ENCODE measurements at regions not wholly inside any gene's neighbourhood (a gene's known extent, or its start where the extent isn't known, plus 50 kb on each side); places are given as distances from the start of the nearest gene placed in this dataset.

DNA sequence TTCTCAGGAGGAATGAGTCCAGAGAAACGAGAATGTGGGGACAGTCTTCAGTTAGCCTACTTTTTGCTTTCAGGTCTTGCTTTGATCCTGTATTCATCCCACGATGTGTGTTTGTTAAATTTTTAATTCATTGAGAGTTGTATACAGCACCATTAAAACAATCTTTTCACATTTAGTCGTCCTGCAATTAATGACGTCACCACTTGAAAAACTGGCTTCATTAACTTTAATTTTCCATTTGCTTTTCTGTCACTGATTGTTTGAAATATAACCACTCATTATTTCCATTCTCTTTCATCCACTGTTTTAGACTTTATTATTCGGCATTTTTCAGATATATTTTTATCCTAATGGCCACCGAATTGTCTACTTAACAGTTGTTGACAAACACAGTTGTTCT is 146.9 kb downstream of the TFEC start:
- DNase-seq, result no peak

DNA sequence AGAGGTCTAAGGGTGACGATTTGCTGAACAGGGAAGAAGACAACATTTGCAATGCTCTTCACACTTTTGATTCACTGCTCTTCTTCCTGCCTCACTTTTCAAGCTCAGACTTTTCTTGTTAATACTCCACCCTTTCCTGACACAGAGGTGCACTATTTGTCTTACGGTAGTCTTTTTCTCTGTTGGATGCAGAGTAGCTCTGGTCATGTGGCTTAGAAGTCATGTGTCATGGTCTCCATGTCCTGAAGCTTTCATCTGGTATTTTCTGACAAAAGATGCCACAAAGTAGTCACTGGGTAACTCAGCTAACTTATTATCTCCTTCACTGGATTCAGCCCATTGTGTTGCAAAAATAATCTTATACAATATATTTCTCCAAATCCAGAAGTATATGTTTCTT is 149.1 kb downstream of the TFEC start:
- DNase-seq, result no peak

DNA sequence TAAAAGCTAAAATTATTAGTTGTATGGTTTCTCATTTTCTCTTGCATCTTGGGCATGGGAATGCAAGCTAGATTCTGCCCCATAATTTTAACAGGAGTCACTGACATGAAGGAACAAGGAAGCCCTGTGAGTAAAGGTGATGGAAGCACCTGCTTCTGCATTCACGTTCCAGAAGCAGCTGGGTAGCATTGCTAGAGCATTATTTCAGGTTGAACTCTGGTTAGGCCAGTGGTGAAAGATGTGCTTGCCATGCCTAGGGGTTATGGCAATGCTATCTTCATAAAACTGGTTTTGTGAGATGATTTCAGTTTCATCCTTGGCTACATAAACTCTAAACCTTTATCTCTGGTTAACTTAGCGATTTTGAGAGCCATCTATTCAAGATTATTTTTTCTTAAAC is 151.4 kb downstream of the TFEC start:
- no peak for DNase-seq

DNA sequence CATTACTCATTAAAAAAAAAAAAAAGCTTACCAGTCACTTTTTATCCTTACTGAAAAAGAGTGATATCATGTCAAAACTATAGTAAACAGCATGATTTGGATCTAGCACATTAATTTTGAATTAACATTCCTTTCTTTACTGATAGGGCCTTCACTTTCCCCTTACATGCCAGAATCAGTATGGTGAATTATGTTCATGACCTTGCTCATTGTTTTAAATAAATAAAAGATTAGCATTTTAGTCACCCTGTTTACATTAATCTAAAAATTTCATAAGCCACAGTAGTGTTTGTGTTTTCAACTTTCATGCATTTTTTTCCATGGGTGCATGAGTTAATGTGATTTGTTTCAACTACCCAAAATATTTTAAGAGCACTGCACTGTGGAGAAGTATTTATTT is 160.8 kb downstream of the TFEC start:
- DNase-seq, result no peak

DNA sequence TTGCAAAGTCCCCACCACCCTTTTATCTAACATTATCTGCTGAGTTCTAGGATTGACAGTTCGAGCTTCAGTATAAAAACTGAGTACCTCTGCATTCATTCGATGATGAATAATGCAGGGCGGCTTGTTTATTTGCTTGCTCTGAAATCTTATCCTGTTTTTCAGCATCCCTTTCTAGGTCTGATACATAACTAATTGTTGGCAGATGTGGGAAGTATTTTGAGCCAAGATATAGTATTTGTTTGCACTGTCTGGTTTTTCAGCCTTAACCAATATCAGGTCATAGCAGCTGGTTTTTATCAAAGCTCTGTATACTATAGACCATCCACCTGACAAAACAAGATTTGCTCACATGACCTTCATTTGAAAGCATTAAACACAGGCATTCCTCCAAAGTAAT is 161.4 kb downstream of the TFEC start:
- DNase-seq, result no peak

DNA sequence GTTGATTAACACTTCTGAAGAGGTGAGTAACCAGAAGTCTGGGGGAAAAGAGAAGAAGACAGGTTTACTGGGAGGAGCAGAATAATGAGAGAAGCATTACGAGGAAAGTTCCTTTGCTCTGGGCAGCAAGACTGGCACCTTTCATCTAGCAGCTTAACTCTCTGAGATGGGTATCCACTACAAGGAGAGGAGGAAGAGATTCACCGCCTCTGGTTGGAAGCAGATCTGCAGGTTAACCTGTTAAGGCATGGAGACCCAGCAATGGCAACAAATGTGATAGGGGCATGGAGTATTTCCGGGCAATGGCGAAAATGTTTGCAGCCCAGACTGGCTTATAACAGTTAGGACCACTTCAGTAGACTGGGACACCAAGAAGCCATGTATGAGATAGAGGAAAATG is 162.2 kb downstream of the TFEC start:
- no peak for DNase-seq

DNA sequence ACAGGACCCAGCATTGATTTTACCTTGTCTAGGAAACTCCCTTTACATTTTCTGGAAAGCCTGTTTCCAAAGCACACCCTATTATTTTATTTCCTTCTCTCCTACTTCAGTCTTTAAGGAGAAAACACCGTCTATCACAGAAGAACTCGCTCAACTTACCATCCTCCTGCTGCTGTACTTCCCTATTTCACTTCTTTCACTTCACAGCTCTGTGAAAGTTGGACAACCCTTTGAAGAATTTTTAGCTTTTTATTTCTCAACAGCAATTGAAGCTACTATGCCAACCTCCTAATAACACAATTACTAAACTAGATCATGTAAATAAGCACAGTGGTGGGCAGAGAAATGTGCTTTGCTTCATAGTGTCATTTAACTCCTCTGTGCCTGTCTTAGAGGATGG is 166.5 kb downstream of the TFEC start:
- no peak for DNase-seq

DNA sequence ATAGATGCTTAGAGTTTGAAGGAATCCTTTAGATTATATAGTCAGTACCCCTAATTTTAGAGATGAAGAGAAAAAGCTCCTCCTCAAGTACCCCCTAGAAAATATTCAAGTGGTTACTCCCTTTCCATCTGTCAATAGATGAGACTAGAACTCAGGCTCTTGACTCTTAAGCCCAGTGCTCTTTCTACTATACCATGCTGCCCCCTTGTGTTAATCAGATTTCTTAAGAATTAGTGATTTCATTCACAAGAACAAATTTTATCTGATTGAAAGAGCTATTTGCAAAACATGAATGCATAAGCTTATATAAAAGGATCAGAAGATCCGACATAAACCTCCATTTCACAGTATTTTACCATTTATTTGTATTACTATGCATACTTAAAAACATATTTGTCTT is 179.3 kb downstream of the TFEC start:
- no peak for DNase-seq

DNA sequence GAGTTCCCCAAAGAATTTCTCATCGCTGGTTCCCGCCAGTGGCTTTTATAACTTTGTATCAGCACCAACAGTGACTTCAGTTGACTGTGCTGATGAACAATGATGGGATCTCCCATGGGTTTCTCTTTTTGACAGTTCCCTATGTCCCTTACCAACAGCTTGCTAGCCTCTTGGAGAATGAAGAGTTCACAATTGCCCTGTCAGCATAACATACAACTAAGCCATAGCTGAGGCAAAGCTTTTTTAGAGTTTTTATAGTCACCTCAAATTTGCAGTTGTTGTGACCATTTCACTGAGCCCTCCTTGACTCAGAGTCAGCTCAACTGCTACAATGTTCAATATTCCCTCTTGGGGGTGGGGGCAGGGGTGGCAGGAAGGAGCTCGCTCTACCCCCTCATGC is 179.8 kb downstream of the TFEC start:
- DNase-seq, result no peak

DNA sequence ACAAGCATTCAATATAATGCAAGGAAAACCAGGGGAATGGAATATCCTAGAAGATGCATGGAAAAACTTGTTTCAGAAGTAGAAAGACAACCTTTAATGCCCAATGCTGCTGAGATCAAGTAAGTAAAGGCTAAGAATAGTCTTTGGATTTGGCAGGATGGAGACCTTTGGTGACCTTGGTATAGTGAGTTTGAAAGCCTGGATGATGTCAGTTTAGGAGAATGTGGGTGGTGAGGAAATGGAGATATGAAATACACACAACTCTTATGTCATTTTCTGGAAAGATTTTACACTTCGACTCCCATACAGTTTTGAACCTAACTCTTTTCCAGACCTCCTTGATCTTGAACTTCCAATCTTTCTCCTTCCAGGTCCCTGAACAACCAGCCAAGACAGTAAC is 185.7 kb downstream of the TFEC start:
- no peak for DNase-seq

DNA sequence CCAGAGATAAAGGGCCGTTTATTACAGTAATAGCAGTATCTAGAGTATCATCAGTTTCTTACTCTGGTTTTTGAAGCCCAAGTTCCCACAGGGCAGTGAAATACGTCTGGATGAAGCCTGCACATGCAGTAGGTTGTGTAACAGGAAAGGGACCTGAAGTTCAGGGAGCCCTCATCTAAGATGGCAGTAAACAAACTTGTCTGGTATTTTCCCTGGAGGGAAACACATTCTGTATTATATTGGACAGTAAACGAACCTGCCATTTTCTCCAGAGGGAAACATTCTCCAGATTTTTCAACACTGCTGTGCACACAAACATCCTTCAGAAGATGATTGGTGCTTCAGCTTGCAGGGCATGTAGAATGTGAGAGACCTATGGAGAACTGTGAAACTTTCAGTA is 189.9 kb downstream of the TFEC start:
- DNase-seq, result no peak

DNA sequence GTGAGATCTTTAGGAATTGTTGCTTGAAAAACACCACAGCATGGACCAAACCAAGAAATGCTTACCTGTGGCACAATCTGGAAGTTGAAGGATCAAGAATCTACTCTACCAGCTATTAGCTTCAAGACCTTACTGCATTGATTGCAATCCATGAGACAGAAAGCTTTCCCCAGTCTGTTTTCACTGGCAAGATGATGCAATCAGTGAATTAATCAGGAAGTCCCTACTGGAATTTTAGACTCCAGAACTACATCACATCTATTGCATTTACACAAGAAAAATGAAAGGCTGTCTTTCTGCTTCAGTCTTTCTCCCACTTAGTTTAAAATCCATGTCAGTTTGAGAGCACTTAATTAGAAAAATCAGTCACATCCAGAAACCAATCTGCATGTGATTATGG is 191.7 kb downstream of the TFEC start:
- DNase-seq, result no peak

DNA sequence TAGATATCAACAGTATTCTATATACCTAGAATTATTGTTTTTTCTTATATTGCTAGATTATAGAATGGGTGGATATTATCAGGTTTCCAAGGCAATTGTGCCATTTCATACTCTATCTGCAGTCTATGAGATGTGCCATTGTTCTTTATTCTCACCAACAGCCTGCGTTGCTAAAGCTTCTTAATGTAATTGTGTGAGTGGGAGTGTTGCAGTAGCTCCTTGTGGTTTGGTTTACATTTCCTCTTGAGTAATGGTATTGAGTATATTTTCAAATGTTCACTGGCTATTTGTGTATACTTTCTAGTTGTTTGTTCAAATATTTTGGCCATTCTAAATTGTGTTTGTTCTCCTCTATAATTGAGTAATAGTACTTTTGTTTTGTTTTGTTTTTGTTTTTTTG is 199.2 kb downstream of the TFEC start:
- peak; percentile 9 for DNase-seq

DNA sequence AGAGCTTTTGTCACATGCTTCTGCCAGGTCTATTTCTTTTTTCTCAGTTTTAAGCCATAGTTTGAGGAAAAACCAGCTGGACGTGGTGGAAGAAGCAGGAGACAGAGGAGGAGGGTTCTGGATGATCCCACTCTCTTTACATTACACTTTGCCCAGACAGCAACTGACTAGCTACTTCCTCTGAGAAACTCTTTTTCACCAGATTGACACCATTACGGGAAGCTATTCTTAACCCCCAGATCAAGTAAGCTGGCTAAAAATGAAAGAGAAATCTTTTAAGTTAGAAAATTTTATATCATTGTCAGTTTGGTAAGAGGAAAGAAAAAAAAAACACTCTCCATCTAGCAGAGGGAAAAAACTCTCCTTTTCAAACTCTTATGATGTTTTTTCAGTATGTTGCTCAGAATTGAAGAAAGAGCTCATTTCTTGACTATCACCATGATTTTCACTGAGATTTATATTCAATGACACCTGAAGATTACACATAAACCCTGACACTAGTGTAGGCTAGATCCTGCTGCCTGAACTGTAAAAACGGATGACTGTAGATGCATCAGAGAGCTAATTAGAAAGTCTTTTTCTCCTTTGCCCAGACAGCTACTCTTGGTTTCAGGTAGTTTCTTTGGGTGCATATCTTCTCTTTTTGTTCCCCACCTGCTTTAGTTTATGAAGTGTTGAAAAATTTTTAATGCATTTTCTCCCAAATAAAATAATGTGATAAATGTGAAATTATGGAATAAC is 203.1 kb downstream of the TFEC start:
- no peak for DNase-seq

DNA sequence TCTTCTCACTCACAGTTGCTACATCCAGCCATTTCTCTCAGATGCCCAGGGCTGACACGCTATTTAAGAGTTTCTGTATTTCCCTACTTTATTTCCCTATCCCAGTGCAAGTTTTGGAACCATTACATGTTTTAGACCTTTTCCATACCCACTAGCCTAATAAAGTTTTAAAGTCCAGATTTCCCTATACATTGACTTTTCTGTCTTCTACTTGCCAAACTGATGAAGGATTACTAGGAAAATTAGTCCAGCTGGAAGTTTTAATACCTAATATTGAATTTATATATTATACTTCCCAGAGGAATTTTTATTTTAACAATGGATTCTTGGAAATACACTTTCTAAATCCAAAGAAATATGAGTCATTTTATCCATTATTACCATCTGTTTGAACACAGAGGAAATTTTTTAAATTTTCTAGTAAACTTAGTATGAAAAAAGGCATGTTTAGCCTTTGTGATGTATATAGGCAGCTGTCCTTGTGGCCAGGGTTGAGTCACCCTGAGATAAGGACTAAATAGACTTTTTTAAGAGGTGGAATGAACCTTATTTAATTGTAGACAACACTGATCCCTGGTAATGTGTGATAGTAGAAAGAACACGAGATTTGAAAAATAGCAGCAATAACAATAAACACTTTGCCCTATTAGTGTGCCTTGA is 205.0 kb downstream of the TFEC start:
- no peak for DNase-seq

DNA sequence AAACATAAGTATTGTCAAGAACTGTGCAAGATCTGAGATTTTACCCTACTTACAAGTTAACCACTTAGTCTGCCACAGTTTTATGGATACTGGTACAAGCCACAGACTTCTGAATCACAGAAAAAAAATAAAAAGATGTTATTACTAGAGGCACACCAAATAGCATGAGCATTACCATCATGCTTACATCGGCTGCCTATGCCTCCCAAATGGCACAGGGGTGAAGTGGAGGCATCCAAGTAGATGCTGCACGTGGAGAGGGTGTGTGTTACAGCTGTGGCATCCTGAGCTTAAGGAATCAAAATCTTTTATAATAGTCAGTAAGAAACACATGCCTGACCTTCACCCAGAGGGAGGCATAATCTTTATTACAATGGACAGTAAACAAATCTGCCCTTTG is 207.8 kb downstream of the TFEC start:
- no peak for DNase-seq

DNA sequence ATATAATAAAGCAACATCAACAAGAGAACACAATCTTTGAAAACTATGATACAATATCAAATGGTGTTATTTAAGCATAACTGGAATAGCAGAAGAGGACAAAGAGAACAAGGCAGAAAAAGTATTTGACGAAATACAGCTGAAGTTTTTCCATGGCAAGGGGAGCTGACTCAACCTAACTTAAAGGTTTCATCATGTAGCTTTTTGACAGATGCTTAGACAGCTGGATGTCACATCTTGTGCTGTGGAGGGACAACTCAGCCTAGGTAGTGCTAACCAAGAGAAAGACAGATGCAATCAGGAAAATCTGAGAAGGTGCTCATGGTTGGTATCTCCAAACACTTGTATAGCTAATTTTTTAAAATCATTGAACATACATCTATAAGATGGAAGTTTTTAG is 208.2 kb downstream of the TFEC start:
- no peak for DNase-seq

DNA sequence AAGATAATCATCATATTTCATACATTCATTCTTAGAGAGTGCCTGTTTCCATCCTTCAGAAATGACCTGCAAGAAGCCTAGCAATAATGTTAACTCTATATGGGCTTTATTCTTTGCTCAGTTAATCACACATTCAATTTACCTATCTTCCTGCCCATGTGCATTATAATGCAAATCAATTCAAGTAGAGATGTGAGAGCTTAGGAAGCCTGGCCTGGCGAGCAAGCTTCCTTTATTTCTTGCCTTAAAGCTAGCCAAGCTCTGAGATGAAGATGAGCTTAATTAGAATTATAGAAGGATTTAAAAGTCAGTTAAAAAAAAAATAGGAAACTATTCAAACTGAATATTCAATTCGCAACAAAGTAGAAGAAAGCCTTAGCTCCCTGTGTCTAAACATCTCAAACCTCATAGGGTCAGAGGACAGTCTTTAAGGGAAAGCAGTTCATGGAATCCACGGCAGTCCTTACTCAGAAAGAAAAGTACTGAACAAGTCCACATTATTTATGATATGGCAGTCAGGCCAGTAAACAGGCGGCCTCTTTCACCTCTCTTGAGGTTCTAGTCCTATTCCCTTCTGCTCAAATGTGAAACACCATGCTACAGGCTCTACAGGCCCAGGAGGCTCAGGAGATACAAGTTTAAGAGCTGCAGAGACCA is 214.1 kb downstream of the TFEC start:
- no peak for DNase-seq

DNA sequence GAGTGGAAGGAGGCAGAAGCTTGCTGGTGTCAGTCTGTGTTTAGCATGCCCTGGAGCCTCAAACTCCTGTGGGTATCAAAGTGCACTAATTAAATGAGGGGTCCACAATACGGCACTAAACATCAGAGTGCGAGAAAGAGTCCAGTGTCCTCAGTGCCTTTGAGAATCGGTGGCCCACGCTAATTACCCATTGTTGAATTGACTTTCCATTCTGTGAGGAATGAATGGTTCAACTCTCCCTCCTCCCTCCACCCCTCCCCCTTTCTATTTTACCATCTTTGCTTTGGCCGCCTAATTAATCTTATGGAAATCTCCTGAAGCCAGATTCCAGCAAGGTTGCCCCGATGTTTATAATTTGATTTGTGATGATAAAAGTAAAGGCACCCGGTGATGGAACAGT is 217.8 kb downstream of the TFEC start:
- no peak for DNase-seq

DNA sequence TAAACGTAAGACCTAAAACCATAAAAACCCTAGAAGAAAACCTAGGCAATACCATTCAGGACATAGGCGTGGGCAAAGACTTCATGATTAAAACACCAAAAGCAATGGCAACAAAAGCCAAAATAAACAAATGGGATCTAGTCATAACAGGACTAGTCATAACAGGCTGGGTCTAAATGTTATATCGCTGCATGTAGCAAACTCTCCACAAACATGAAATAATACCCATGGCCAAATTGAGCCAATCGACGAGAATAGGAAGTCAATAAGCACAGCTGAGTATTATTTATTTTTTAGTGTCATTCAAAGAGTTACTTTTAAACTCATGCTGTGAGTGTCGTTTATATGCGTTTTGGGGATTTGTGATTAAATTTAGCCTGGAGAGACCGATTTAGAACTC is 225.1 kb downstream of the TFEC start:
- DNase-seq, result no peak

DNA sequence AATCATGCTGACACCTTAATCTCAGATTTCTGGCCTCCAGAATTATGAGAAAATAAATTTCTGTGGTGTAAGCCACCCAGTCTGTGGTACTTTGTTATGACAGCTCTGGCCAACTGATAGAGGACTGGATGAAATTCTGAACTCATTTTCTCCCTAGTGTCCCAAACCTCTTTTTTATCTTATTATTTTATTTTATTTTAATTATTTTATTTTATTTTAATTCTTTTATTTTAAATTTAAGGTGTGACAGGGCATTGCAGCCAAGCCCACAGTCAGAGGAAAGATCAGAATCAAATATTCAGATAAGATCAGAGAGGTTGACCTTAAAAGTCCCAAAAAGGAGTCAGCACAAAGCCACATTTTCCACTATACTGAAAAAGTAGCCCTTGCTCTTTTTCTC is 228.1 kb downstream of the TFEC start:
- no peak for DNase-seq

DNA sequence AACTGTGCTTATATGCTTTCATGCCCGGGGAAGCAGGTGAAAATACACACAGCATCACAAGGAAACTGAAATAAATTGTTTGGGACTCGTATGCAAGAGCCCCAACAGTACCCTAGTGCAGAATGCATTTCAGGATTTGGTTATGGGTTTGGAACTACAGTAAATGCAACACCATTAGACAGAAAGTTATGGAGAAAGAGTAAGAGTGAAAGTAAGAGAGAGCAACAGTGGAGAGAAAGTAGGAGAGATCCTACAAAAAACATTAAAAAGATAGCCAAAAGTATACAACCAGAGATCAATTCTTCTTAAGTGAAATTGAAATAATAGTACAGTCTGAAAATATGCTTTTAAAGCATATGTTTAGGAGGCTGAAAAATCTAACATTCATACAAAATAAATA is 231.1 kb downstream of the TFEC start:
- no peak for DNase-seq

DNA sequence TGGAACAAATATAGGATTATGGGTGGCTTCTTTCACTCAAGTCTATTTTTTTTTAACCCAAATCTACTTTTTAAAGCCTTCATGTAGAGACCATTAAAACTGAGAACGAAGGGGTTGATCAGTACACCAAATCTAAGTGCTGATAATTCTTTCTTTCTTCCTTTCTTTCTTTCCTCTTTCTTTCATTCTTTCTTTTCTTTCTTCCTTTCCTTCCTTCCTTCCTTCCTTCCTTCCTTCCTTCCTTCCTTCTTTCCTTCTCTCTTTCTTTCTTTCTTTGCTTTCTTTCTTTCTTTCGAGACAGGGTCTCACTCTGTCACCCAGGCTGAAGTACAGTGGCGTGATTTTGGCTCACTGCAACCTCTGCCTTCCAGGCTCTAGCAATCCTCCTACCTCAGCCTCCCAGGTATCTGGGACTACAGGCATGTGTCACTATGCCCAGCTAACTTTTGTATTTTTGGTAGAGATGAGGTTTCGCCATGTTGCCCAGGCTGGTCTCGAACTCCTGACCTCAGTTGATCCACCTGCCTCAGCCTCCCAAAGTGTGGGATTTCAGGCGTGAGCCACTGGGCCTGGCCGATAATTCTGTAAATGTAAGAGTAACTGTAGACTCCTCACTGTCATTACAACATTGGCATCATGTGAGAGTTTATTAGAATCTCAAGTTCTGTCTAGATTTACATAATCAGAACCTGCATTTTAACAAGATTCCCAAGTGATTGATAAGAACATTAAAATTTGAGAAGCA is 236.4 kb downstream of the TFEC start:
- DNase-seq, result no peak

DNA sequence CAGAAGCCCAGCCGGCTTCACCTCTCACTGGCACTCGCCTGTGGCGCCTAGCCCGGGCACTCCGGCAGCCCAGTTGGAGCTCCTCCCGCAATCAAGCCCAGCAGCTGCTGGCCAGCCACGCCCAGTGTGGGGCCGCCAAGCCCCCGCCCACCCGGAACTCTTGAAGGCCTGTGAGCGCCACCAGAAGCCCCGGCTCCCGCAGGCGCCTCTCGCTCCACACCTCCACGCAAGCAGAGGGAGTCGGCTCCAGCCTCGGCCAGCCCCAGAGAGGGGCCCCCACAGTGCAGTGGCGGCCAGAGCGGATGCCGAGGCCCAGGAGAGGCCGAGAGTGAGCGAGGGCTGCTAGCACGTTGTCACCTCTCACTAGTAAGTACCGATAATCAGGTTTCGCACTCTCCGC is 240.7 kb downstream of the TFEC start:
- DNase-seq, result no peak

Data from KG1 (cell line).